Activated CD4-positive, alpha-beta T cell treated with anti-CD3 and anti-CD28 coated beads, Interleukin-2, Interleukin-4, amounts not matched to agents 100 ng/mL and 50 ng/mL, durations not matched to agents 16 hours and 8 hours (primary cell): ENCODE measurements at regions not wholly inside any gene's neighbourhood (a gene's known extent, or its start where the extent isn't known, plus 50 kb on each side); places are given as distances from the start of the nearest gene placed in this dataset.
A peak's percentile ranks its signal among the peaks of the same experiment; 100 is the strongest.
"Not testable (repeated sequence)": the region's sequence is repeated elsewhere in the genome, so short reads cannot be mapped to it uniquely, and the experiment has no call there.

ENCODE experiments used
- DNase-seq: peaks from one replicate; pipeline ENCODE4 v3.0.0-alpha.2; 2020; ENCODE audit warnings: low spot score

- no peak for DNase-seq
These were observed 121.1 kb upstream of the SYT13 start for GRCh38 chr11:45407226-45407625.

- no peak for DNase-seq
These were observed 120.0 kb upstream of the SYT13 start for GRCh38 chr11:45405916-45406670.

GRCh38 chr11:45403521-45403920, 117.4 kb upstream of the SYT13 start:
- not testable (repeated sequence) for DNase-seq

GRCh38 chr11:45402049-45402630, 116.0 kb upstream of the SYT13 start:
- DNase-seq = no peak

- DNase-seq = no peak
These were observed 114.5 kb upstream of the SYT13 start for GRCh38 chr11:45400591-45400990.

- no peak for DNase-seq
These were observed 113.0 kb upstream of the SYT13 start for GRCh38 chr11:45399166-45399565.

GRCh38 chr11:45398325-45398724, 112.2 kb upstream of the SYT13 start:
- no peak for DNase-seq

- no peak for DNase-seq
These were observed 110.3 kb upstream of the SYT13 start for GRCh38 chr11:45396394-45396793.

GRCh38 chr11:45395947-45396346, 109.8 kb upstream of the SYT13 start:
- no peak for DNase-seq

GRCh38 chr11:45395421-45395820, 109.3 kb upstream of the SYT13 start:
- DNase-seq = no peak

- DNase-seq = no peak
These were observed 108.3 kb upstream of the SYT13 start for GRCh38 chr11:45394294-45395085.

- no peak for DNase-seq
These were observed 107.7 kb upstream of the SYT13 start for GRCh38 chr11:45393826-45394225.

GRCh38 chr11:45393334-45393733, 107.2 kb upstream of the SYT13 start:
- no peak for DNase-seq

GRCh38 chr11:45392591-45393091, 106.5 kb upstream of the SYT13 start:
- no peak for DNase-seq

GRCh38 chr11:45392154-45392553, 106.0 kb upstream of the SYT13 start:
- no peak for DNase-seq

- DNase-seq = no peak
These were observed 105.2 kb upstream of the SYT13 start for GRCh38 chr11:45391168-45391850.

- DNase-seq = no peak
These were observed 104.3 kb upstream of the SYT13 start for GRCh38 chr11:45390407-45390806.

GRCh38 chr11:45388472-45388871, 102.3 kb upstream of the SYT13 start:
- DNase-seq = no peak

- not testable (repeated sequence) for DNase-seq
These were observed 101.7 kb upstream of the SYT13 start for GRCh38 chr11:45387885-45388284.

GRCh38 chr11:45386972-45387371, 100.8 kb upstream of the SYT13 start:
- DNase-seq = no peak

GRCh38 chr11:45385844-45386243, 99.7 kb upstream of the SYT13 start:
- peak; percentile 36 for DNase-seq

- no peak for DNase-seq
These were observed 99.3 kb upstream of the SYT13 start for GRCh38 chr11:45385423-45385822.
